ENCODE measurements at regions not wholly inside any gene's neighbourhood (a gene's known extent, or its start where the extent isn't known, plus 50 kb on each side); places are given as distances from the start of the nearest gene placed in this dataset.

GRCh38 chr16:51040637-51041036, 110.4 kb downstream of the SALL1 start:
- no peak for DNase-seq (ENCODE audit: extremely low read depth in 1 of 11, low read depth in 9 of 11, low spot score in 4 of 11)

DNA sequence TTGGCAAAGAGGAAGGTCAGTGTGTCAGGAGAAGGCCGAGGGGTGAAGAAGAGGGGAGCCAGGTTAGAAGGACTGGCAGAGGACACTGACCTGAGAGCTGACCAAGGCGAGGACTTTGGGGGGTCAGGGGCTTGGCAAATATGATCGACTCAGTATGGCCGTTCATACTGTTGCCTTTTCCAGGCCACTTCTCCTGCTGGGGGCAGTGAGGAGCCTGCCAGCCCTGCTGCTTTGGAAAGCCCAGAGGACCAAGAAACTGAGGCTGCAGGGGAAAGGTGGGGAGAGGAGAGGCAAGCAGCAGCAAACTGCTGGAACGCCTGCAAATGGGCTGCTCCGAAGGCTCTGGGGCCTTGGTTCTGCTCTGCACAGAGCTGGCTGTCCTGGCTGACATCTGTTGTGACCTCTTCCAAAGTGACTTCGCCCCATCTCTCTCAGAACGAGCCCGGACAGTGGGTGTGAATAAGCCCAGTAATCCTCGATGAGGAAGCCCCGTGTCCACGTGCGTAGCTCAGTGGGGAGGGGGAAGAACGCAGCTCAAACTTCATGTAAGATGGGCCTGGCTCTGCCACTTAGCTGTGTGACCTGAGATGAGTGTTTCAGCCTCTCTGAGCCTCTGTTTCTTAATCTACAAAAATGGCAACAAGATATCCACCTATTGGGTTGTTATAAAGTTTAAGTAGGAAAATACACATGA, 111.3 kb downstream of the SALL1 start:
- DNase-seq (ENCODE audit: extremely low read depth in 1 of 11, low read depth in 9 of 11, low spot score in 4 of 11), result no peak

GRCh38 chr16:51035711-51036110, 115.4 kb downstream of the SALL1 start:
- no peak for DNase-seq (ENCODE audit: extremely low read depth in 1 of 11, low read depth in 9 of 11, low spot score in 4 of 11)

DNA sequence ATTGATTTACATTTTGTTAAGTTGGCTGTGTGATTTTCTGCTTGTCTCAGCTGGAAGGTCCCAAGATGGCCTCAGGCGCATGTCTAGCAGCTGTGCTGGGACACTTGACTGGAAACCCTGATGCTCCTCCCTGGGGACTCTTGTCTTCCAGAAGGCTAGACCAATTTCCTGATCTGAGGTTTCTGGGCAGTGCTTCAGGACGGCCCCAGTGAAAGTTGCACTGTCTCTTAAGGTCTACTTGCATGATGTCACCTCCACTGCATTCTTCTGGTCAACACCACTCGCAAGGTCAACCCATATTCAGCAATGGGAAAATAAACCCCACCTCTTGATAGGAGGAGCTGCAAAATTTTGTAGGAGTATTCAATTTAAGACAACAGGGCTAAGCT, 116.0 kb downstream of the SALL1 start:
- no peak for DNase-seq (ENCODE audit: extremely low read depth in 1 of 11, low read depth in 9 of 11, low spot score in 4 of 11)

DNA sequence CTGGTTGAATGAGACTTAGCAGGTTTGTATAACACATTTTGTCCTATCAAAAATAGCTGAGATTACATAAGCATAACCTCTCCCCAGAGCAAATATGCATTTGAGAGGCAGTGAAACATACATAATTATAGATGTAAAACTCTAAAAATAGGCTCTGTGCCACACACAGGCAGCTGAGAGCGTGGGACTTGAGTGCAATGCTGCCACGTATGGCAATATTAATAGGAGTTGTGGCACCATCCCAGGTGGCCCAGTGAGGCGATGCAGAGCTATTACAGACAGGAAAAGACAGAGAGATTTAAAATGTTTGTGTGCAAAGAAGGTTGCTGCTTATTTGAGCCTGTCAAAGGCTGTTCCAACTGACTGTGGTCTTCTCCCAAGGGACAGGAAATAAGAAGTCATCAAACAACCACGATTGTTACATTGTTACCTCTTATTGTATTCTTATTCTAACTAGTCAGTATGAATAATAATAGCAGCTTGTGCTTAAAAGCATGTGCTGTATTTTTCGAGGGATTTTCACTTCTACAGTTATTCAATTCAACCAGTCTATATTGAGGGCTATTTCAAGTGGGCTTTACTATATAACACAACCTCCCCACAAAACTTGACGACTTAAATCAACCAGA, 116.5 kb downstream of the SALL1 start:
- no peak for DNase-seq (ENCODE audit: extremely low read depth in 1 of 11, low read depth in 9 of 11, low spot score in 4 of 11)

DNA sequence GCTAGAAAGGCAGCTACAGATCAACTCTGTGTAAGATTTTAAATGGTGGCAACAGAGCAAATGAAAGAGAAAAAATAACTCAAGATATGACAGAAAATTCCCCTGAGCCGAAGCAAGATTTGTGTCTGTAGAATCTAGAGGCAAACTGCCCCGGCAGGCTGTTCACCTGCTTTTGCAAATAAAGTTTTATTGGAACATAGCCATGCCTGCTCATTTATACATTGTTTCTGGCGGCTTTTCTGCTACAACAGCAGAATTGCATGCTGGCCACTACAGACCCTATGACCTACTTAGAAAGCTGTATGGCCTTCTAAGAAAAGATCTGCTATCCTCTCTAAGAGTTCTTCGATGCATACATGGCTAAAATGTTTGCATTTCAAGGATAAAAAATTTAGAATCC, 119.5 kb downstream of the SALL1 start:
- DNase-seq (ENCODE audit: extremely low read depth in 1 of 11, low read depth in 9 of 11, low spot score in 4 of 11), result no peak

DNA sequence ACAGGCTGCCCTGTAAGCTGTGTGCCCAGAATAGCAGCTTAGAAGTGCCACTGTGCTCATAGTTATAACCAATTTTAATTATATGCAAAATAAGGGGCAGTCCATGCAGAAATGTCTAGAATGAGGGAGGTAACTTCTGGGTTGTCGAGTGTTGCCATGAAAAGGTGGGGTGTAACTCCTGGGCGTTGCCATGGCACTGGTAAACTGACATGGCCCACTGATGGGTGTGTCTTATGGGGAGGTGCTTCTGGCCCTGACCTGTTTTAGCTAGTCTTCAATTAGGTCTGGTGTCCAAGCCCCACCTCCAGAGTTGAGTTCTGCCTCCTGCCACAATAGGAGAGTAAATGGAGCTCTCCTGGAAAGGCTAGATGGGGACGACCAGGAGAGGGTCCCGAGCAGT, 120.6 kb downstream of the SALL1 start:
- no peak for DNase-seq (ENCODE audit: extremely low read depth in 1 of 11, low read depth in 9 of 11, low spot score in 4 of 11)

DNA sequence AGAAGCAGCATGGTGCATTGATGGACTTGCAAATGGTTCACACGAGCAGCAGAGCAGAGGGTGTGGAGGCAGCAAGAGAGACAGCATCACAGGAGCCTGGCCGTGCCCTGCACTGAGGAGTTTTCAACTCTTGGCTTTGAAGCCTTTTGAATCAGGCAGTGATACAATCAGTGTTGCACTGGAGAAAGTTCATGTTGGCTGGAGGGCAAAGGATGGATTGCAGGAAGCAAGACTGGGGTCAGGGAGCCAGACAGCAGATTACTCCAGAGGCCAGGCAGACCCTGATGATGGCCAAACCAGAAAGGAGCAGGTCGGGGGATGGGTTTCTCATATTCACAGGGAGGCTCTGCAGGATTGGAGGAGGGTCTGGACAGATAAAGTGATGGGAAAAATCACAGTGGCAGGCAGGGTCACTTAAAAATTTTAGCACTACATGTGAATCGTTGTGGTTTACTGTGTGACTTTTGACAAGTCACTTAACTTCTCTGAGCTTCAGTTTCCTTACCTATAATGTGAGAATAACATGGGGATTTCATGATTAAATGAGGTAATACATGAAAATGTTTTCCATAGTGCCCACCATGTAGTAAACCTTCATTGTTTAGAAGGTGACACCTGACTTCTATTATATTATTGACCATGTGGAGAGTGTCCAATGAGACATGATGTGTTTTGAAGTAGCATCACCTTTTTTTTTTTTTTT, 125.3 kb downstream of the SALL1 start:
- DNase-seq (ENCODE audit: extremely low read depth in 1 of 11, low read depth in 9 of 11, low spot score in 4 of 11), result no peak

- DNase-seq (ENCODE audit: extremely low read depth in 1 of 11, low read depth in 9 of 11, low spot score in 4 of 11), result no peak
Measured at GRCh38 chr16:51024703-51025102, 126.4 kb downstream of the SALL1 start.

GRCh38 chr16:51022955-51023354, 128.1 kb downstream of the SALL1 start:
- no peak for DNase-seq (ENCODE audit: extremely low read depth in 1 of 11, low read depth in 9 of 11, low spot score in 4 of 11)

- no peak for DNase-seq (ENCODE audit: extremely low read depth in 1 of 11, low read depth in 9 of 11, low spot score in 4 of 11)
Measured at GRCh38 chr16:51019617-51020016, 131.5 kb downstream of the SALL1 start.

DNA sequence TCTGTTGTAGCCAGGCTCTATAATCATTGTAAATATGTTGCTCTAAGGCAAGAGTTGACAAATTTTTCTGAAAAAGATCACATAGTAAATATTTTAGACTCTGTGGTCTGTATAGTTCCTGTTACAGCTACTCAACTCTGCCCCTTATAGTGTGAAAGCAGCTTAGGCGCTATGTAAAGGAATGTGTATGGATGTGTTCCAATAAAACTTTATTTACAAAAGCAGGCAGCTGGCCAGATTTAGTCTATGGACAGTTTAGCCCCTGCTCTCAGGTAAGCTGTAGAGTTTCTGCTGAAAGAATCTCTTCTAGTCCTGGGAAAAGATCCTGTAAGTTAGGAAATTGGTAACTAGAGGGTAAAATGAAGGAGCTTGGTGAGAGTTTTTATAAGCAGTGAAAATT, 133.1 kb downstream of the SALL1 start:
- DNase-seq (ENCODE audit: extremely low read depth in 1 of 11, low read depth in 9 of 11, low spot score in 4 of 11), result no peak

GRCh38 chr16:51012396-51012795, 138.7 kb downstream of the SALL1 start:
- DNase-seq (ENCODE audit: extremely low read depth in 1 of 11, low read depth in 9 of 11, low spot score in 4 of 11), result no peak

DNA sequence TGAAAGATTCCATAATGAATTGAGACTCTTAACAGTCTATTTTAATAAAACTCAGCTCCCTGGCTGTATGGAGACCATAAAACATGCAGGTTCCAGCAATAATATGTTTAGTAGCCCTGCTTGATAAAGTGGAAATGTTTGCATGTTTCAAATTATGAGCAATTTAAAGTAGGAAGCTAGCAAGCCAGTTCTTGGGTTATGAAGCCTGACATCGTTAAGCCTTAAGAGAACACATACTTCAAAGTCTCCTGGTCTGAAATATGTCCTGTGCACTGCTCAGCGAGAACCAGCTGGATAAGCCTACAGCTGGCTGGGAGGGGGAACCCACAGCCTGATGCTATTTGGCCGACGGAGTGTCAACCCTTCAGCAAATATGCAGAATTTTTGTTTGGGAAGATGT, 140.3 kb downstream of the SALL1 start:
- peak in 2 of 11 donors; percentile 3 to 22 for DNase-seq (ENCODE audit: extremely low read depth in 1 of 11, low read depth in 9 of 11, low spot score in 4 of 11)

- DNase-seq (ENCODE audit: extremely low read depth in 1 of 11, low read depth in 9 of 11, low spot score in 4 of 11), result no peak
Measured at GRCh38 chr16:51009813-51010212, 141.3 kb downstream of the SALL1 start.

DNA sequence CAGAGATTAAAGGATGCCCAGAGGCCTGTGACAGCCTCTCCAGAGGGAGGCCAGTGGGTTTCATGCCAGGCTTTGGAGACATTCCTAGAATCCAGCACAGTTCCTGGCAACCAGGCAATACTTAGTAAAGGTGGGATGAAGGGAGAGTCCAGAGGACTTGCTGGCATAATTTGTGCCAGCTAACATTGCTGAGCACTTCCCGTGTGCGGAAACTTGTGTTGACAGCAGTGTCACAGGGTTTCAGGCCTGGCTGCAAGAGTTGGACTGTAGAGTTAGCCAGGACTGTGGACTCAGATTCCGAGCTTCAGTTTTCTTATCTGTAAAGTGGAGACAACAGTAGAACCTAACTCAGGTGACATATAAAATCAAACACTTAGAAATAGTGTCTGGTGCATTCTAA, 141.7 kb downstream of the SALL1 start:
- DNase-seq (ENCODE audit: extremely low read depth in 1 of 11, low read depth in 9 of 11, low spot score in 4 of 11), result no peak

GRCh38 chr16:51008607-51009006, 142.5 kb downstream of the SALL1 start:
- no peak for DNase-seq (ENCODE audit: extremely low read depth in 1 of 11, low read depth in 9 of 11, low spot score in 4 of 11)

DNA sequence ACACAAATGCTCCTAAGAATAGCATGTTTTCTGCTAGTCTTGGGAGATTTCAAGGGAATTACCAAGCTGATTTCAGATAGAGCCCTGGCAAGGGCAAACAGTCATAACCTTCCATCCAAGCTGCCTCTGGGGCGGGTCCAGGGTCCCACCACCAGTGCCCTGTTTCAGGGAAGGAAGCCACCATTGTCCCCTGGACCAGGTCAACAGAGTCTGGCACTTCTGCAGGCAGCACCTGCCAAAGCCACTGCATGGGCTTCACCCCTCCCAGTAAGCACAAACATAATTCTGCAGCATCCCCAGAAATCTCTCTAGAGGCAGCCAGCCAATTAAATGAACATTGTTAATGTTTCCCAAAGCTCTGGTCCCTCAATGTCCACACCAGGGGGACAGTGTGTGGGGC, 143.0 kb downstream of the SALL1 start:
- DNase-seq (ENCODE audit: extremely low read depth in 1 of 11, low read depth in 9 of 11, low spot score in 4 of 11), result no peak

GRCh38 chr16:51003850-51004566, 147.1 kb downstream of the SALL1 start:
- DNase-seq (ENCODE audit: extremely low read depth in 1 of 11, low read depth in 9 of 11, low spot score in 4 of 11), result no peak

DNA sequence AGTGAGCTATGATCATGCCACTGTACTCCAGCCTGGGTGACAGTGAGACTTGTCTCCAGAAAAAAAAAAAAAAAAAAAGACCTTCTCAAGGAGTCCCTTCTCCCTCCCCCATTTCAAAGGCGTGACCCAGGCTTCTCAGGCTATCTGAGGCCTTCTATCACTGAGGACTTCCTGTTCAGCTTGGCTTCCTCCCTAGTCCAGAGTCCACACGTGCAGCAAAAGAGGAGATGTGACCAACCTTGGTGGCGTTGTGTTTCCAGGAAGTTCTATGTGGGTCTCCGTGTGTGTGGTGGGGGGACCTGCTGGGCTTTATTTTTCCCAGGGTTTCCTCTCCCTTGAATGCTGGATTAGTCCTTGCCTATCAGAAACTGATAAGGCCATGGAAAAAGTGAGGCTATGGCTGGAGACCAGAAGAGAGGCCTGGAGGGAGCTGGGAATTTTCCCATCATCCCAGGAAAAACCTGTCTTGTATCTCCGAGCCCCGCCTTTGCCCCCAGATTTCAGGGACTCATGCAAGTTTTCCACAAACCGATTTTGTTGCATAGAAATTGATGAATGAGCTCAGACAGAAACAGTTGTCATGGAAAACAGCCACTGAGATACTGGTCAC, 148.1 kb downstream of the SALL1 start:
- no peak for DNase-seq (ENCODE audit: extremely low read depth in 1 of 11, low read depth in 9 of 11, low spot score in 4 of 11)

Measured in renal cortex interstitium (tissue), 11 donors.